A549 (cell line): ENCODE measurements at regions not wholly inside any gene's neighbourhood (a gene's known extent, or its start where the extent isn't known, plus 50 kb on each side); places are given as distances from the start of the nearest gene placed in this dataset.

Source experiments
- BHLHE40 ChIP-seq: IDR thresholded peaks from 2 replicates; pipeline ENCODE4 v1.6.1; 2012; ENCODE audit warnings: low read depth, low read length, inconsistent platforms
- CBX8 ChIP-seq: fragments of 200-600 bp; sonication (generic); IDR thresholded peaks from 2 replicates; pipeline ENCODE4 v1.6.1; 2016
- CEBPB ChIP-seq, 2 experiments: fragments of >200 bp in 1 of 2; sonication (Bioruptor Twin) in 1 of 2; formaldehyde crosslinking in 1 of 2; IDR thresholded peaks; 2 replicates each; pipeline ENCODE4 v1.6.1; 2012 to 2016
- HES2 ChIP-seq: fragments of >200 bp; sonication (Bioruptor Twin); formaldehyde crosslinking; IDR thresholded peaks from 2 replicates; pipeline ENCODE4 v1.6.1; 2016
- HOXB13 ChIP-seq: fragments of 250-450 bp; sonication (Bioruptor Pico); IDR thresholded peaks from 2 replicates; pipeline ENCODE4 v1.5.0; 2020; ENCODE audit warnings: low read depth, mild to moderate bottlenecking, moderate library complexity
- KDM1A ChIP-seq: fragments of 200-600 bp; sonication (generic); IDR thresholded peaks from 2 replicates; pipeline ENCODE4 v1.6.1; 2016; ENCODE audit warnings: low read depth, mild to moderate bottlenecking
- POLR2AphosphoS2 ChIP-seq: conservative IDR thresholded peaks from 2 replicates; pipeline ENCODE4 v1.6.1; 2012; ENCODE audit warnings: low read length, improper control_type of control experiment, inconsistent platforms

GRCh38 chr17:49918591-49918990, 50.4 kb upstream of the DLX4 start (continued):
- no peak for TF ChIP-seq KDM1A
- TF ChIP-seq HES2: no peak
- TF ChIP-seq HOXB13: no peak
- no peak for TF ChIP-seq CBX8
- no peak for TF ChIP-seq CEBPB (IDR thresholded peaks at IDR 0.05)
- no peak for TF ChIP-seq POLR2AphosphoS2
- TF ChIP-seq BHLHE40: no peak
- TF ChIP-seq, all 56 proteins: peak for 0
